GM18873 (cell line): ENCODE measurements at regions not wholly inside any gene's neighbourhood (a gene's known extent, or its start where the extent isn't known, plus 50 kb on each side); places are given as distances from the start of the nearest gene placed in this dataset.
"Not testable (repeated sequence)": the region's sequence is repeated elsewhere in the genome, so short reads cannot be mapped to it uniquely, and the experiment has no call there.

Experiments
- ATAC-seq: cut with Tn5 transposase; IDR thresholded peaks from one replicate; pipeline ENCODE4 v1.9.1; 2021; ENCODE audit warnings: mild to moderate bottlenecking, moderate library complexity, moderate number of reproducible peaks; ENCODE audit not compliant: unreplicated experiment, low FRiP score

- ATAC-seq = no peak
These were observed 165.1 kb upstream of the AFDN start for GRCh38 chr6:167661552-167662044.

DNA sequence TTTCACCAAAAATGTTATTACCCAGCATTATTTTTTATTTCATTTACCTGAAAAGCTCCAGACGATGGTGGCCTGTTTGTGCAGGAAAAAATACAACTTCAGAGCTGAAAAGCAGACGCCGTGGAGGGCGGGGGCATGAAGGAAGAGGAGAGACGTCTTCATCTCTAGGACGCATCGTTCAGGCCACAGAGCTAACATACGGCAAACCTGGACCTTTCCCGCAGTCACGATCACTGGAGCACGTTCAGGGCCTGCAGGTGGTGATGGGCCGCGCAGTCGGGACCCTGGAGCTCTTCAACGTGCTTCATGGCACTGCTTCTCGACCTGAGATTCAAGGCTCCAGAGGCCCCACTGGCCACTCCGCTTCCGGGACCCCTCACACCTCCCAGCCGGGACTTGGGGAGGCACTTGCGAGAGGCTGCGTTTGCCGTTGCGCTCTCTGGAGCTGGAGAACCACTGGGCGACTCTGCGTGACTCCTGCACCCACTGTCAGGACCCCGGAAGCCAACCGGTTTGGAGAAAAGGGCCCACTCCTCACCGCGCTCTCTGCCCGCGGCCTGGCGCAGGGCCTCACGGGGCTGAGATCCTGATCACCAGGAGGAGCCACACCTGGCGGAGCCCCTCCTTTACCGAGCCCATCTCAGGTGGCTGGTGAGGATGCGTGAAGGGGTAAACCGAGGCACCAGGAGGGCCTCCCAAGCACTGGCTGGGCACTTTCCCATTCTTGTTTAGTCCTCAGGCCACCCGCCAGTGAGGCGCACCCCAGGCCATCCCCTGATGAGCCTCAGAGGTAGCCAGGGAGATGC lies 164.4 kb upstream of the AFDN start:
- ATAC-seq = no peak

DNA sequence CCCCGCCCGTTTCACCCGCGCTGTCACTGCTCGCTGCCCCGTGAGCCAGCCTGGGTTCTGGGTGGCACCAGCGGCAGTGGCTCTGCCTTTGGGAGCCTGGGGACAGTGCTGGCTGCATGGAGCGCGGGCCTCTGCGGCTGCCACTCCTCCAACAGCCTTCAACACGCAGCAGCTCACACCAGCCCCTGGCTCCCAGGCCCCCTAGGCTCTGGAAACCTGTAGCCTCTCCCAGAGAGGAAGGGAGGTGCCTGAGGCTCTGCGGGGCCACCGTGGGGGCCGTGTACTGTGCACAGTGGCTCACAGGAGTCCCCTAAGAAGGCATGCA lies 163.9 kb upstream of the AFDN start:
- ATAC-seq = no peak

- ATAC-seq = no peak
These were observed 163.4 kb upstream of the AFDN start for GRCh38 chr6:167663316-167663715.

- ATAC-seq = no peak
These were observed 162.8 kb upstream of the AFDN start for GRCh38 chr6:167663784-167664443.

DNA sequence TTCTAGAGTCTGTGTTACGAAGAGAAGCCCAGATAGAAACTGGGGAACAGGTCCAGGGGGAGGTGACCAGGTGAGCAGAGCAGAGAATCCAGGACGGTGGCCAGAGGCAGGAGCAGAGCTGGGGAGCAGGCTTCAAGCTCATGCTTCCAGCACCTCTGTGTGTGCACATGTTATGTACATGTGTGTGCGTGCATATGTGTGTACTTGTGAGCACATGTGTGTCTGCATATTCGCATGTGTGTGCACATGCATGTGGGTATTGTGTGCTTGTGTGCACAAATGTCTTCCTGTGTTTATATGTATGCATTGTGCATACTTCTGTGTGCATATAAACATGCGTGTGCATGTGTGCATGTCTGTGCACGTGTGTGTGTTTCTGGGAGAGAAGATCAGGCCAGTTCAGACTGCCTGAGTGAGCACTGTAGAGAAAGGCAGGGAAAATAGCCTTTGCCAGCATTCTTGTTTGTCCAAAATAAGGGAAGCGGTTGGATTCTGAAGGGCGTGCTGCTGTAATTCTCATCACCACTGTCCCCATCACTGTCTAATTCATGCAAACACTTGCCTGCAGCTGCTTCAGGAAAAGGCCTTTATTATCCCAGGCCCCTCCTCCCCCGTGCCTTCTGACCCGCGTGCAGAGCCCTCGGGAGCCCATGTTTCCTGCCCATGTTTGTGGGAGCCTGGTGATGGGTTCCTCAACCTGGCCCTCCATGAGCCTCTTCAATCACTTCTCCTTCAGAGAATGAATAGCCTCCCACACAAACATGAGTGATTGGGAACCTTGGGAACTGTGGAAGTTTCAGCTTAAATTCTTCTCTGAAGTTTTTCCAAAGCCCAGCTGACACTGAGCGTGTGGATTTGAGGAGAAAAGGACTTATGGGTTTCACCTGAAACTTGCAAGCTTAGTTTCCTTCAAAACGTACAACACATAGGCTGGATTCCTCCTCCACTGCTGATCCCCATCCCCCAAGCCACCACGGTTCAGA lies 161.7 kb upstream of the AFDN start:
- ATAC-seq = no peak

DNA sequence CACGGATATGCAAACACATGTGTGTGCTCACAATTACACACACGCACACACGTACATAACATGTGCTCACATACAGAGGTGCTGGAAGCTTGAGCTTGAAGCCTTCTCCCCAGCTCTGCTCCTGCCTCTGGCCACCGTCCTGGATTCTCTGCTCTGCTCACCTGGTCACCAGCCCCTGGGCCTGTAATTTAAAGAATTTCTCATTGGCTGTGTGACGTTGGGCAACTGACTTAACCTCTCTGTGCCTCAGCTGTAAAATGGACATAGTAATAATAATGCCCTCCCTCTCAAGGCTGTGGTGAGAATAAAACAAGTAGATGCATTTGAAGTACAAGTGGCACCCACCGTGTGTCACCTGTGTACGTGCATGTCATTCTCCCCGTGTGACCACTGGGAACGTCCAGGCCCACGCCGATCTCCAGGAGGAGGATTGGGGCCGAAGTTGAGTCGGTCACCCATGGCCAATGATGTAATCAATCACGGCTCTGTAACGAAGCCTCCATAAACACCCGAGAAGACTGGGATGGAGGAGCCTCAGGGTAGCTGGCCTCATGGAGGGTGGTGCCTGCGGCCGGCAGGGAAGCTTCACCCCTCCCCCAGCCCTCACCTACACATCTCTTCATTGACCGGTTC lies 160.9 kb upstream of the AFDN start:
- no peak for ATAC-seq

DNA sequence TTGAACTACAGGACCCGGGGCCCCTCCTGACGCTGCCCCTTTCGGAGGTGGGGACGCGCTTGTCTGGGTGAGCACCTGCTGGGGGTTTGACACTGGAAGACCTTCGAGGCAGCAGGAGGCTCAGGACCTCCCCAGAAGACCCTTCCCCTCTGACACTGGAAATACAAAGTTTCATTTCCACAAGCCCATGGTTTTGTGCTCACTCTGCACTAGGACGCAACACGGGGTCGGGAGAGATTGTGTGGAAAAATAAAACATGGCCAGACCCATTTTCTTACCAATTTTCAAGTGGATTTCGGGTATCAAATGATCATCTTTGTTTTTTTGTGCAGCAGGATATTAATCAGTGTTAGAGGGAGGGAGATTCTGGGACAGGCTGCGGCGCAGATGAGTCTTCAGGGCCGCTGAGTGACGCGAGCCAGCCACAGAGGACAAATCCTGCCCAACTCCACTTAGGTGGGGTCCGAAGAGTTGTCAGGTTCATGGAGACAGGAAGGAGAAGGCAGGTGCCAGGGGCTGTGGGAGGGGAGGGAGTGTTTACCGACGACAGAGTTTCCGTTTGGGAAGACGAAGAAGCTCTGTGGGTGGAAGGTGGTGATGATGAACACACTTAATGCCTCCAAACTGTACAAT lies 160.0 kb upstream of the AFDN start:
- ATAC-seq = no peak

DNA sequence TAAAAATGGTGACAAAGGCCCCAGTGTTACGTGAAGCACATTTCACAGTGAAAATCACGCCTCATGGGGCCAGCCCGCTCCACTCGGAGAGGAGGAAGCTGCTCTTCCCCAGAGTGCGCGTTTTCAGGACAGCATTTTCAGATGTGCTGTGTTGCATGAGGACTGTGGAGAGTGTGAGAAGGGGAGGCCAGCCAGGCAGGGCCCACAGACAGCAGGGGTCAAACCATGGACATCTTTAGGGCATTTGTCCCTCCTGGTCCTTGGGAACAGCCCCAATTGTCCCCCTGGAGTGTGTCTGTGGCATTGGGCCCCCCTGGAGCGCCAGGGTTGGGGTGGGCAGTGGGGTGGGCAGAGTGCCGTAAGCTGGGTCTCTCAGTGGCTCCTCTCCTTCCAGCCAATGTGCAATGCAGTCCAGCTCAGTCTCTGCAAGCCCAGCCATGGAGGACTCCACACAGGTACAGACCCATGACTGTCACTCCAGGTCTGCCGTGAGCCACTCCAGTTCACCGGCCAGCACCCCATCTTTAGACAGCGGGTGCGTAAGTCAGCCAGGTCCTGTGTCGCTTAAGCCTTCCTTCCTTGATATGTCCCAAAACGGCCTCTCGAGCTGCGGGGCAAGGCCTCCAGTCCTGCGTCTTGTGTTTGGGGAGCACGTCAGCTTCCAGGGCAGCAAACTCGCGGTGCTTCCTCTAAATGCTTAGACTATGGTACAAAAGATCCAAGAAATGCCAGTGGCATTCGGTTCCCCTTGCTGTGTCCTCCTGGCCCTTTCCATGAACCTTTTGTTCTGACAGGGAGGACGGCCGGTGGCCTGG lies 159.3 kb upstream of the AFDN start:
- ATAC-seq = no peak

DNA sequence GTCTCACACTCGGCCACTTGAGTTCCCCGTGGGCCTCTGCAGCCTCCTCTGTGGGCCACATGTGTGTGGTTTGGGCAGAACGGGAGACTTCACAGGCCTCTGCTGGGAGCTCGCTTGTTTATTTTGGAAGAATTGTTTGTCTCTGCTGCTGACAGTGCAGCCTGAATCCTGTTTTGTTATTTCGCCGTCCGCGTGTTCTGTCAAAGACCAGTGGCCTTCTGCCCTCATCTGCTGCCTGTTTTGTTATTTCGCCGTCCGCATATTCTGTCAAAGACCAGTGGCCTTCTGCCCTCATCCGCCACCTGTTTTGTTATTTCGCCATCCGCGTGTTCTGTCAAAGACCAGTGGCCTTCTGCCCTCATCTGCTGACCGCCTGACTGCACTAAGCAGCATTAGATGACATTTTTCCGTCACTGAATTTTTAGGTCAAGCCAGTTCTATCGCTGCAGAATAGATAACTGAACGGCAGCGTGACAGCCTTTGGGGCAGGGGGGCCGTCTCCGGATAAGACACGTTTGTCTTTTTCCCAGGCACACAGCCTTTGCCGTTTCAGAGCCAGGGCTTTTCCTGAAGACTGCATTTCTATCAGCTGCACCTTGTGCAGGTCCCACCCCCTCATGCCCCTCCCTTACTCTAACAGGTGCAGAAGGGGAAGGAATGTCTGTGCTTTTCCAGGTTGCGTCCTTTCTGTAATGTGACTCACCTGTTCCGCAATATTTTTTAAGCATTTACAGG lies 158.5 kb upstream of the AFDN start:
- no peak for ATAC-seq

DNA sequence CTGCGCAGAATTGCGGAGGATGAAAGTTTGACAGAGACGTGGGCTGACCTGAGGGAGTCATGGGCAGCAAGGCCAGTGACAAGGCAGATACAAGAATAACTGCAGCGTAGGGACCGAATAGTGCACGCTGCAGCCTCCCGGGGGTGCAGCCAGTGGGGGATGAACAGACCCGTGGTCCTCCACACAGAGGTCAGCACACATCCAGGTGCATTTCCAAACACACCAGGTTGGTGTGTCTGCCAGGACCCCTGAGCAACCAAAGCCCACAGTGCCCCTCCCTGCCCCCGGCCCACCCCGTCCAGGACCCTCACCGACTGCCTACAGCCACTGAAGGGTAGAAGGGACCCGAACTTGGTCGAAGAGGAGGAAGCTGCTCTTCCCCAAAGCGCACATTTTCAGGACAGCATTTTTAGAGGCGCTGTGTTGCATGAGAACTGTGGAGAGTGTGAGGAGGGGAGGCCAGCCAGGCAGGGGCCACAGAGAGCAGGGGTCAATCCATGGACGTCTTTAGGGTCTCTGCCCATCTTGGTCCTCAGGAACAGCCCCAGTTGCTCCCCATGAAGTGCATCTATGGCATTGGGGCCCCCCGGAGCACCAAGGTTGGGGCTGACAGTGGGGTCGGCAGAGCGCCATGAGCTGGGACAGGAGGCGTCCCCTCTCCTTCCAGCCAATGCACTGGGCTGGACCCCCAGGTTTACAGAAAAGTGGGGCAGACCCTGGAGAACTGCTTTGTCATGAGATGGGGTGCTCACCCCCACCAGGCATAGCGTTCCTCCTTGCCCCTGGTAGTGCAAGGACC lies 157.8 kb upstream of the AFDN start:
- no peak for ATAC-seq

DNA sequence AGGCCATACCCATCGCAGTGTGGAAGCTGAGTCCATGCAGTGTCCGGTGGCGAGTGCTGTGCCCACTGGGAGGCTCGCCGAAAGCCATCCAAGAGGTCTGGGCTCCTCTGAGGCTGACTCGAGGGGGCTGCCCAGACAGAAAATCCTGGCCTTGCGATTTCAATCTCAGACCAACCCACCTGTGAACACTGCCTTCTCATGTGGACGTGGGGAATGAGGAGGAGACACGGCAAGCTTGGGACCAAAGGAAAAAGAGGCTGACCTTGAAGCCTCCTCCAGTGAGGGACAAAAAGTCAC lies 157.2 kb upstream of the AFDN start:
- ATAC-seq = no peak

- no peak for ATAC-seq
These were observed 156.6 kb upstream of the AFDN start for GRCh38 chr6:167669870-167670802.

- ATAC-seq = no peak
These were observed 155.8 kb upstream of the AFDN start for GRCh38 chr6:167670938-167671338.

DNA sequence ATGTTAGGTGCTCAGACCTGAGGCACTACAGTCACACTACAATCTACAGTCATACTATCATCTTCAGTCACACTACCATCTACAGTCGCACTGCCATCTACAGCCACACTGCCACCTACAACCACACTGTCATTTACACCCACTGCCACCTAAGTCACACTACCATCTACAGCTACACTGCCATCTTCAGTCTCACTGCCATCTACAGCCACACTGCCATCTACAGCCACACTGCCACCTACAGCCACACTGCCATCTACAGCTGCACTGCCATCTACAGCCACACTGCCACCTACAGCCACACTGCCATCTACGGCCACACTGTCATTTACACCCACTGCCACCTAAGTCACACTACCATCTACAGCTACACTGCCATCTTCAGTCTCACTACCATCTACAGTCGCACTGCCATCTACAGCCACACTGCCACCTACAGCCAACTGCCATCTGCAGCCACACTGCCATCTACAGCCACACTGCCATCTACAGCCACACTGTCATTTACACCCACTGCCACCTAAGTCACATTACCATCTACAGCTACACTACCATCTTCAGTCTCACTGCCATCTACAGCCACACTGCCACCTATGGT lies 155.2 kb upstream of the AFDN start:
- ATAC-seq = not testable (repeated sequence)

GRCh38 chr6:167671977-167672687 lies 154.6 kb upstream of the AFDN start:
- ATAC-seq = no peak
